ENCODE measurements at regions not wholly inside any gene's neighbourhood (a gene's known extent, or its start where the extent isn't known, plus 50 kb on each side); places are given as distances from the start of the nearest gene placed in this dataset.

- TF ChIP-seq ESRRA (CRISPR knock-in tag; IDR thresholded peaks at IDR 0.05; ENCODE audit: borderline replicate concordance) = no peak
- TF ChIP-seq AR (CRISPR knock-in tag; IDR thresholded peaks at IDR 0.05) = no peak
- no peak for TF ChIP-seq ZNF121 (CRISPR knock-in tag; IDR thresholded peaks at IDR 0.05)
- TF ChIP-seq MYBL2 (CRISPR knock-in tag; IDR thresholded peaks at IDR 0.05) = no peak
- TF ChIP-seq CTCF (IDR thresholded peaks at IDR 0.05) = no peak
- TF ChIP-seq SOX15 (CRISPR knock-in tag; IDR thresholded peaks at IDR 0.05) = no peak
- no peak for TF ChIP-seq USF1 (CRISPR knock-in tag; IDR thresholded peaks at IDR 0.05)
- no peak for TF ChIP-seq ARID4B (CRISPR knock-in tag; IDR thresholded peaks at IDR 0.05; ENCODE audit: borderline replicate concordance)
- no peak for TF ChIP-seq ETV6 (CRISPR knock-in tag; IDR thresholded peaks at IDR 0.05)
- TF ChIP-seq ATF6 (CRISPR knock-in tag; IDR thresholded peaks at IDR 0.05) = no peak
Measured at GRCh38 chr4:185888676-185889075, 76.7 kb upstream of the SORBS2 start.
